Ovary (tissue), 7 donors: ENCODE measurements at regions not wholly inside any gene's neighbourhood (a gene's known extent, or its start where the extent isn't known, plus 50 kb on each side); places are given as distances from the start of the nearest gene placed in this dataset.

Source experiments
- DNase-seq, 5 donors: peaks; one replicate each; pipeline ENCODE4 v3.0.0-alpha.2; 2019 to 2020
- H3K27ac ChIP-seq, 2 donors: fragments of 200-600 bp; one replicate each; pipeline versions ENCODE4 v1.5.1 to v1.8.0; 2019 to 2022
- H3K27me3 ChIP-seq: fragments of 200-600 bp; one replicate; pipeline ENCODE4 v1.8.0; 2022
- H3K36me3 ChIP-seq: fragments of 200-600 bp; sonication (generic); one replicate; pipeline ENCODE4 v1.5.1; 2019
- H3K4me1 ChIP-seq: one replicate; pipeline ENCODE4 v1.8.1; 2013; ENCODE audit warnings: mild to moderate bottlenecking, moderate library complexity; ENCODE audit not compliant: insufficient read depth
- H3K4me3 ChIP-seq: fragments of 200-600 bp; sonication (generic); one replicate; pipeline ENCODE4 v1.5.1; 2017
- H3K9me3 ChIP-seq, 2 donors: fragments of 200-600 bp in 1 of 2; sonication (generic) in 1 of 2; one replicate each; pipeline versions ENCODE4 v1.5.1 to v1.8.1; 2013 to 2019; ENCODE audit warnings: mild to moderate bottlenecking in 1 of 2, moderate library complexity in 1 of 2
- EP300 ChIP-seq: sonication (generic); formaldehyde crosslinking; IDR thresholded peaks from one replicate; pipeline ENCODE4 v1.6.1; 2017; ENCODE audit warnings: antibody characterized with exemption
- POLR2A ChIP-seq: fragments of 450-650 bp; IDR thresholded peaks from one replicate; pipeline ENCODE4 v1.6.1; 2017; ENCODE audit warnings: antibody characterized with exemption, mild to moderate bottlenecking, moderate library complexity
- WGBS, 3 donors: extraction: QIAGEN DNeasy Blood & Tissue Kit in 1 of 3; methylation state at CpG; one replicate each; pipeline versions ENCODE4 v1.1.5 to v1.1.7; 2013 to 2017; 5-methylcytosine and 5-hydroxymethylcytosine counted together
- intact Hi-C, 4 donors: fragments of 100-400 bp; cut with DNase I; formaldehyde crosslinking; loops; one replicate each; pipeline versions ENCODE4 v1.11.0 to v1.15.1; 2022 to 2023
- TF ChIP-seq, protein P1 (sequence below), 3 donors: fragments of 450-650 bp in 2 of 3; fragments of 200-600 bp in 1 of 3; IDR thresholded peaks; one replicate each; pipeline versions ENCODE4 v1.5.1 to v1.8.0; 2016 to 2022; ENCODE audit warnings: antibody characterized with exemption in 3 of 3, mild to moderate bottlenecking in 1 of 3
- donor health status: DM: no; HTN: no; CAD: no; lungs with moderate emphysema.
- donor health status: DM: no; HTN: no; CAD: no.
- donor health status: Bipolar disorder and iron deficiency.
- donor health status: DM: no; HTN: no; CAD: no.
- donor health status: DM: yes; HTN: yes; CAD: no.

DNA sequence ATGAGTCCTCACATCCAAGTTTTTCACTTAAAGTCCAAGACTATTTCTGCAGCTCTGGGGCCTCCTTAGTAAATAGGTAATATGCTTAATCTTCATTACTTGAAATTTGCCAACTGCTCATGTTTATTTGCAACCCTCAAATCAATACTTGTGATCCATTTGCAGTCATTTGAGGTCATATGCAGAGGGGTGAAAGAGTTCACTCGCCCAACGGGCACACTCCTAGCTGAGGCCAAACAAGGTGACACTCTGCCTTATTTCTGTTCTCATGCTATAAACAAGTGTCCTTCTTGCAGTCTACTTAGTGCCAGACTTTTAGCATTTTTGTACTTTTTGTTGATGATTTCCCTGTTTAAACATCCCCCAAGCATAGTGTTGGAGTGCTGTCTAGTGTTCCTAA, 409.9 kb downstream of the AEBP2 start:
- no peaks in the 10 kb centered on the region for H3K9me3 ChIP-seq
- TF ChIP-seq POLR2A (no peak), EP300 (no peak)
- TF ChIP-seq, protein P1, sequence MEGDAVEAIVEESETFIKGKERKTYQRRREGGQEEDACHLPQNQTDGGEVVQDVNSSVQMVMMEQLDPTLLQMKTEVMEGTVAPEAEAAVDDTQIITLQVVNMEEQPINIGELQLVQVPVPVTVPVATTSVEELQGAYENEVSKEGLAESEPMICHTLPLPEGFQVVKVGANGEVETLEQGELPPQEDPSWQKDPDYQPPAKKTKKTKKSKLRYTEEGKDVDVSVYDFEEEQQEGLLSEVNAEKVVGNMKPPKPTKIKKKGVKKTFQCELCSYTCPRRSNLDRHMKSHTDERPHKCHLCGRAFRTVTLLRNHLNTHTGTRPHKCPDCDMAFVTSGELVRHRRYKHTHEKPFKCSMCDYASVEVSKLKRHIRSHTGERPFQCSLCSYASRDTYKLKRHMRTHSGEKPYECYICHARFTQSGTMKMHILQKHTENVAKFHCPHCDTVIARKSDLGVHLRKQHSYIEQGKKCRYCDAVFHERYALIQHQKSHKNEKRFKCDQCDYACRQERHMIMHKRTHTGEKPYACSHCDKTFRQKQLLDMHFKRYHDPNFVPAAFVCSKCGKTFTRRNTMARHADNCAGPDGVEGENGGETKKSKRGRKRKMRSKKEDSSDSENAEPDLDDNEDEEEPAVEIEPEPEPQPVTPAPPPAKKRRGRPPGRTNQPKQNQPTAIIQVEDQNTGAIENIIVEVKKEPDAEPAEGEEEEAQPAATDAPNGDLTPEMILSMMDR (IDR thresholded peaks at IDR 0.05): no peak

DNA sequence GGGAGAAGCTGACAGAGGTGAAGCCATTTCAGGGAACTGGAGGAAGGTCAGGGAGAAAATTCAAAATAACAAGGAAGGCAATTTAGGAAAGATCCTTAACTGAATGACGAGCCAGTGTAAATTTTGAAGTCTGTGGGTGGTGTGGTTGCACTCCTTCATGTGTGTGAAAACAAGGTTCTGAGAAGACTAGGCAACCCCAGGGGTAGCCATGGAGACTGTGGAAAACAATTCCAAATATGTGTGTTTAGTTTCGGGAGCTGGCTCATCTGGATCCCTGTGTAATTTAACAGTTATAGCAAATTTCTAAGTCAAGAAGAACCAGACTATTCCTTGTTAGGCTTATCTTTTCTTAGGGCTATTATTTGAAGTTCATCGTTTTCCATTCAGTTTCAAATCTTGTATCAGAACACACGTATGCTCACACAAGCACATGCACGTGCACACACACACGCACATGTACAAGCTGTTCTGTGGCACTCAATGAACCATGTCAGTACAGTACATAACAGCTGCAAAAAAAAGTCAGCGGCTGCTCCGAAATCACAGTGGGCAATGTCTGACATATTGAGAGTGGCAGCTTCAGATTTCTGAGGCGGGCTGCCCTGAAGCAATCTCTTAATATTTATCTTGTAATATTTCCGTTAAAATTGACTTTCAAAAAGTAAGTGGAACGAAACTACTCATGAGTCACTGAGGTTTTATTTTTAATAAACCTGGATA, 411.2 kb downstream of the AEBP2 start:
- intact Hi-C loops: no loop called here
- Histone ChIP-seq H3K4me1 (peaks cover 7% of the 10 kb centered on the region), H3K27me3 (no peaks in the 10 kb centered on the region), H3K4me3 (no peak overlapping the region), H3K9me3 (no peaks in the 10 kb centered on the region), H3K27ac (no peak overlapping the region), H3K36me3 (no peaks in the 10 kb centered on the region)
- WGBS, 3 donors: 48 to 57% (median 48%) methylated on average over 11 of the region's 11 CpGs
- TF ChIP-seq, protein P1 (IDR thresholded peaks at IDR 0.05): no peak
- no peak for TF ChIP-seq POLR2A
- no peak for TF ChIP-seq EP300
- peak in 1 of 5 donors; percentile 59 for DNase-seq

More for the DNA sequence above, 409.9 kb downstream of the AEBP2 start:
- Histone ChIP-seq H3K27me3 (no peaks in the 10 kb centered on the region), H3K36me3 (no peaks in the 10 kb centered on the region), H3K4me3 (no peak overlapping the region), H3K4me1 (peaks cover 7% of the 10 kb centered on the region), H3K27ac (no peak overlapping the region)
- intact Hi-C loops: no loop called here
- 82 to 95% (median 82%) methylated on average over 2 of the region's 2 CpGs for WGBS, 3 donors
- DNase-seq: no peak

DNA sequence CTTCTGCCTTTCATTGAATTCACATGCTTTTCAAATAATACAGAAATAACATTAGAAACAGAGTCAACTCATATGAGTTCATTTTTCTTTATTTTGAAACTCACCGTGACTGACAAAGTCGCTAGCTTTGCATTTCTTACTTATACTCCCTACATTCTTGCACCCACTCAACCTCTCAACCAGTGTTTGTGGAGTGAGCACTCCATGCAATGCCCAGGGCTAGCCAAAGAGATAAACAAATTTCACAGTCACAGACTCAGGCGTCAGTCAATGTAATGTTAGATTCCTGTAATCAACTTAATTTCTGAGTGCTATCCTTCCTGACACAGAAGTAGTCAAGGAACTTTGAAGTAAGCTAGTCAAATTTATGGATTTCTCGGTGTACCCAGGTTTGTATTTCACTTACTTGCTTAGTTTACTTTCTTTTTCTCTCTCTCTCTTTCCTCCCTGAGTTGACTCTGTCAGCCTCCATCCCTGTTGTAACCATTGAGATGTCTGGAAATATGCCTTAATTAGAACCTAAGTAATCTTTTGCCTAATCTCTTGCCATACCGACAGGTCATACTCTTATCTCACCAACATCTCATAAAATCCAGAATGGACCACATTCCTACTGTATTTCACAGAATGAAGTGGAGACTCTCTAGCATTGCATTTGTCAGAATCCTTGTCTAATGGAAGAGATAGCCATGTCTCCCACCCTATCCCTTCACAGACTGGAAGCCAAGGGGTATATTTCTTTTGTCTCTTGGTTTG, 413.0 kb downstream of the AEBP2 start:
- Histone ChIP-seq H3K4me1 (peaks cover 7% of the 10 kb centered on the region), H3K4me3 (no peak overlapping the region), H3K36me3 (no peaks in the 10 kb centered on the region), H3K27ac (no peak overlapping the region), H3K9me3 (no peaks in the 10 kb centered on the region), H3K27me3 (no peaks in the 10 kb centered on the region)
- TF ChIP-seq POLR2A: no peak
- TF ChIP-seq, protein P1 (IDR thresholded peaks at IDR 0.05): no peak
- no peak for TF ChIP-seq EP300
- intact Hi-C loops: no loop called here
- DNase-seq: no peak
- WGBS, 3 donors: 92 to 96% (median 95%) methylated on average over 5 of the region's 5 CpGs

DNA sequence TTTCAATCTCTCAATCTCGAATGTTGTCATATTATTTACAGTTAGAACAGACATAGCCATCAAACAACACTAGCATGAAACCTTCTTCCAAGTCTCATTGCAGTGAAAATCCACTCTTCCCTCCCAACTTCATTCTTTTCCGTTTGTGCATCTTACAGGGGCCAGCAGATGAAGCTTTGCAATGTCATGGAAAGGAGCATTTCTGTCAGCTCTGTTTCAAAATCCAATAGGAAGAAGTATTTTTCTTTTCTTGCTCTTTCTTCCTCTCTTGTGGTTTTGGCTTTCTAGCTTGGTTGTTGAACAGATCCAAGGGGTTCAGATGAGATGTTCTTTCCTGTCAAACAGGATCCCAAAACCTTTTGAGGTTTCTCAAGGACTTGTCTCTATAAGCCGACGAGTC, 416.6 kb downstream of the AEBP2 start:
- 23 to 31% (median 24%) methylated on average over 4 of the region's 4 CpGs for WGBS, 3 donors
- TF ChIP-seq, protein P1 (IDR thresholded peaks at IDR 0.05): no peak
- DNase-seq: no peak
- no peaks in the 10 kb centered on the region for H3K36me3 ChIP-seq
- no peak overlapping the region for H3K4me3 ChIP-seq
- H3K9me3 ChIP-seq: no peaks in the 10 kb centered on the region
- H3K4me1 ChIP-seq: no peaks in the 10 kb centered on the region
- H3K27ac ChIP-seq: peak overlapping the region in 1 of 2 donors; percentile 44
- intact Hi-C loops: no loop called here
- no peaks in the 10 kb centered on the region for H3K27me3 ChIP-seq
